ES-I3 (cell line): ENCODE measurements at regions not wholly inside any gene's neighbourhood (a gene's known extent, or its start where the extent isn't known, plus 50 kb on each side); places are given as distances from the start of the nearest gene placed in this dataset.
"Not testable (repeated sequence)": the region's sequence is repeated elsewhere in the genome, so short reads cannot be mapped to it uniquely, and the experiment has no call there.

ENCODE experiments used
- H3K36me3 ChIP-seq: 2 replicates; pipeline ENCODE4 v1.6.1; 2013; ENCODE audit warnings: mild to moderate bottlenecking, low read length, control low read depth, moderate library complexity; ENCODE audit not compliant: insufficient read depth
- H3K4me1 ChIP-seq: 2 replicates; pipeline ENCODE4 v1.6.1; 2013; ENCODE audit warnings: mild to moderate bottlenecking, control low read depth, low read length; ENCODE audit not compliant: insufficient read depth
- H3K9ac ChIP-seq: 2 replicates; pipeline ENCODE4 v1.6.1; 2013; ENCODE audit warnings: low read depth, mild to moderate bottlenecking, low read length, moderate library complexity
- H3K9me3 ChIP-seq: 2 replicates; pipeline ENCODE4 v1.6.1; 2013; ENCODE audit warnings: mild to moderate bottlenecking, low read length, moderate library complexity; ENCODE audit not compliant: control insufficient read depth, insufficient read depth

- Histone ChIP-seq H3K9ac (no peak overlapping the region), H3K36me3 (no peaks in the 10 kb centered on the region), H3K4me1 (peaks cover 10% of the 10 kb centered on the region; the same call in 1 of the 2 replicates), H3K9me3 (peaks cover 4% of the 10 kb centered on the region; the same call in 1 of the 2 replicates)
Observed at GRCh38 chr2:185477452-185477851, 261.2 kb upstream of the FSIP2 start.

GRCh38 chr2:185484602-185485001 lies 254.0 kb upstream of the FSIP2 start:
- Histone ChIP-seq H3K9ac (no peak overlapping the region), H3K9me3 (0 out of 2 replicates have a peak, but pooled peaks cover 6% of the 10 kb centered on the region), H3K36me3 (no peaks in the 10 kb centered on the region), H3K4me1 (peaks cover 5% of the 10 kb centered on the region; the same call in 1 of the 2 replicates)

- H3K36me3 ChIP-seq, result peaks cover 3% of the 10 kb centered on the region; the same call in 1 of the 2 replicates
Observed at GRCh38 chr2:185502351-185502750, 236.3 kb upstream of the FSIP2 start.

GRCh38 chr2:185507719-185508118 lies 230.9 kb upstream of the FSIP2 start:
- Histone ChIP-seq H3K36me3 (0 out of 2 replicates have a peak, but pooled peaks cover 3% of the 10 kb centered on the region), H3K9ac (no peak overlapping the region), H3K4me1 (no peaks in the 10 kb centered on the region), H3K9me3 (peaks cover 14% of the 10 kb centered on the region)

More at GRCh38 chr2:185502351-185502750, 236.3 kb upstream of the FSIP2 start:
- Histone ChIP-seq H3K9ac (no peak overlapping the region), H3K9me3 (peaks cover 5% of the 10 kb centered on the region), H3K4me1 (no peaks in the 10 kb centered on the region)

- H3K4me1 ChIP-seq, result no peaks in the 10 kb centered on the region
- no peak overlapping the region for H3K9ac ChIP-seq
- no peaks in the 10 kb centered on the region for H3K36me3 ChIP-seq
- H3K9me3 ChIP-seq, result peaks cover 9% of the 10 kb centered on the region
Observed at GRCh38 chr2:185510060-185510459, 228.5 kb upstream of the FSIP2 start.

- Histone ChIP-seq H3K4me1 (no peaks in the 10 kb centered on the region), H3K9ac (no peak overlapping the region), H3K36me3 (no peaks in the 10 kb centered on the region), H3K9me3 (peaks cover 13% of the 10 kb centered on the region; the same call in 1 of the 2 replicates)
Observed at GRCh38 chr2:185511925-185512324, 226.7 kb upstream of the FSIP2 start.

GRCh38 chr2:185522472-185522871 lies 216.1 kb upstream of the FSIP2 start:
- Histone ChIP-seq H3K36me3 (no peaks in the 10 kb centered on the region), H3K4me1 (no peaks in the 10 kb centered on the region), H3K9me3 (no peaks in the 10 kb centered on the region), H3K9ac (no peak overlapping the region)

GRCh38 chr2:185524242-185524641 lies 214.4 kb upstream of the FSIP2 start:
- not testable (repeated sequence) for H3K9me3 ChIP-seq, H3K36me3 ChIP-seq, H3K9ac ChIP-seq, H3K4me1 ChIP-seq

GRCh38 chr2:185526161-185526560 lies 212.4 kb upstream of the FSIP2 start:
- no peak overlapping the region for H3K9ac ChIP-seq
- H3K4me1 ChIP-seq, result peaks cover 4% of the 10 kb centered on the region; the same call in 1 of the 2 replicates
- H3K9me3 ChIP-seq, result no peaks in the 10 kb centered on the region
- H3K36me3 ChIP-seq, result no peaks in the 10 kb centered on the region

- no peaks in the 10 kb centered on the region for H3K9me3 ChIP-seq
- no peak overlapping the region for H3K9ac ChIP-seq
- no peaks in the 10 kb centered on the region for H3K36me3 ChIP-seq
- H3K4me1 ChIP-seq, result peaks cover 4% of the 10 kb centered on the region; the same call in 1 of the 2 replicates
Observed at GRCh38 chr2:185531721-185532120, 206.9 kb upstream of the FSIP2 start.

GRCh38 chr2:185537689-185538088 lies 200.9 kb upstream of the FSIP2 start:
- peaks cover 4% of the 10 kb centered on the region; the same call in 1 of the 2 replicates for H3K4me1 ChIP-seq
- no peaks in the 10 kb centered on the region for H3K36me3 ChIP-seq

GRCh38 chr2:185567196-185567595 lies 171.4 kb upstream of the FSIP2 start:
- peaks cover 8% of the 10 kb centered on the region for H3K9me3 ChIP-seq
- no peak overlapping the region for H3K9ac ChIP-seq
- H3K36me3 ChIP-seq, result no peaks in the 10 kb centered on the region; the same call in 1 of the 2 replicates
- H3K4me1 ChIP-seq, result no peaks in the 10 kb centered on the region

More at GRCh38 chr2:185537689-185538088, 200.9 kb upstream of the FSIP2 start:
- Histone ChIP-seq H3K9ac (no peak overlapping the region), H3K9me3 (no peaks in the 10 kb centered on the region)

GRCh38 chr2:185567940-185568339 lies 170.7 kb upstream of the FSIP2 start:
- peaks cover 8% of the 10 kb centered on the region for H3K9me3 ChIP-seq
- H3K9ac ChIP-seq, result no peak overlapping the region
- no peaks in the 10 kb centered on the region for H3K4me1 ChIP-seq
- no peaks in the 10 kb centered on the region; the same call in 1 of the 2 replicates for H3K36me3 ChIP-seq

- Histone ChIP-seq H3K36me3 (no peaks in the 10 kb centered on the region), H3K4me1 (peaks cover 12% of the 10 kb centered on the region; the same call in 1 of the 2 replicates), H3K9me3 (no peaks in the 10 kb centered on the region), H3K9ac (no peak overlapping the region)
Observed at GRCh38 chr2:185578322-185578721, 160.3 kb upstream of the FSIP2 start.

GRCh38 chr2:185583058-185583816 lies 155.4 kb upstream of the FSIP2 start:
- Histone ChIP-seq H3K36me3 (no peaks in the 10 kb centered on the region), H3K9me3 (peaks cover 18% of the 10 kb centered on the region; the same call in 1 of the 2 replicates), H3K4me1 (peaks cover 13% of the 10 kb centered on the region; the same call in 1 of the 2 replicates), H3K9ac (no peak overlapping the region)
